ENCODE measurements at regions not wholly inside any gene's neighbourhood (a gene's known extent, or its start where the extent isn't known, plus 50 kb on each side); places are given as distances from the start of the nearest gene placed in this dataset.

DNA sequence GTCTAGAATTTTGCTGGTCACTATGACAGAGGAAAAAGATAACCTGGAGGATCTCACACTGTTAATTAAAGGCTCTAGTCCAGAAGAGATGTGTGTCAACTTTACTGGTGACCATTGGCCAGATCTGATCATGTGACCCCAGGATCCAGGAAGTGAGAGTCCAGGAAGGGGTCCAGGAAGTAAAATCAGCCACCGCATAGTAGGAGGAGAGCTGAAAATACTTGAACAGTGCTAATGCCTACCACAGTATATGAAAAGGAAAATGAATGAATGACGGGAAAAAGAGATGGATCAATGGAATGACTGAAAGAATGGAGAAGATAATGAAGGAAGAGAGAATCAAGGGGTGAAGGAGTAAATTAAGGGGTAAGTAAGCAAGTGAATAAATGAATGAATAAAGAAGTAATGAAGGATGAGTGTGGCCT is 415.3 kb downstream of the RPS24 start:
- ChIA-PET POLR2A (ENCODE audit: low non-redundant PET) (no interaction called here), CTCF (no interaction called here)
- no peak for DNase-seq (ENCODE audit: low spot score)
- no peaks in the 10 kb centered on the region for H3K9me3 ChIP-seq (ENCODE audit: low read depth, low read length, poor library complexity, severe bottlenecking)
- TF ChIP-seq EZH2 (IDR thresholded peaks at IDR 0.05; ENCODE audit: borderline replicate concordance, low read depth, low read length, poor library complexity, severe bottlenecking), result no peak
- TF ChIP-seq, protein P1, sequence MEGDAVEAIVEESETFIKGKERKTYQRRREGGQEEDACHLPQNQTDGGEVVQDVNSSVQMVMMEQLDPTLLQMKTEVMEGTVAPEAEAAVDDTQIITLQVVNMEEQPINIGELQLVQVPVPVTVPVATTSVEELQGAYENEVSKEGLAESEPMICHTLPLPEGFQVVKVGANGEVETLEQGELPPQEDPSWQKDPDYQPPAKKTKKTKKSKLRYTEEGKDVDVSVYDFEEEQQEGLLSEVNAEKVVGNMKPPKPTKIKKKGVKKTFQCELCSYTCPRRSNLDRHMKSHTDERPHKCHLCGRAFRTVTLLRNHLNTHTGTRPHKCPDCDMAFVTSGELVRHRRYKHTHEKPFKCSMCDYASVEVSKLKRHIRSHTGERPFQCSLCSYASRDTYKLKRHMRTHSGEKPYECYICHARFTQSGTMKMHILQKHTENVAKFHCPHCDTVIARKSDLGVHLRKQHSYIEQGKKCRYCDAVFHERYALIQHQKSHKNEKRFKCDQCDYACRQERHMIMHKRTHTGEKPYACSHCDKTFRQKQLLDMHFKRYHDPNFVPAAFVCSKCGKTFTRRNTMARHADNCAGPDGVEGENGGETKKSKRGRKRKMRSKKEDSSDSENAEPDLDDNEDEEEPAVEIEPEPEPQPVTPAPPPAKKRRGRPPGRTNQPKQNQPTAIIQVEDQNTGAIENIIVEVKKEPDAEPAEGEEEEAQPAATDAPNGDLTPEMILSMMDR (conservative IDR thresholded peaks at IDR 0.05; ENCODE audit: low read depth, low read length), result no peak
- H3K4me1 ChIP-seq (ENCODE audit: insufficient read depth, low read length, poor library complexity, severe bottlenecking), result peaks cover 14% of the 10 kb centered on the region
- H3K27me3 ChIP-seq (replicated peaks; ENCODE audit: insufficient read depth, low read depth, low read length, poor library complexity), result no peaks in the 10 kb centered on the region
- intact Hi-C loops (cut with micrococcal nuclease; ENCODE audit: unreplicated experiment), result no loop called here
- BruUV-seq (replicated peaks), result no TSS peak
- H3K27ac ChIP-seq (ENCODE audit: low read depth, low read length, poor library complexity, severe bottlenecking), result no peak overlapping the region
- no peaks in the 10 kb centered on the region for H3K36me3 ChIP-seq (ENCODE audit: insufficient read depth, low read length, poor library complexity, severe bottlenecking)
- no peak overlapping the region for H3K4me3 ChIP-seq (ENCODE audit: low read depth, low read length, poor library complexity, severe bottlenecking)

- intact Hi-C loops (cut with micrococcal nuclease; ENCODE audit: unreplicated experiment), result no loop called here
- ChIA-PET POLR2A (ENCODE audit: low non-redundant PET) (no interaction called here), CTCF (no interaction called here)
- DNase-seq (ENCODE audit: low spot score), result no peak
- H3K27ac ChIP-seq (ENCODE audit: low read depth, low read length, poor library complexity, severe bottlenecking), result no peak overlapping the region
- BruUV-seq (replicated peaks), result no TSS peak
- H3K36me3 ChIP-seq (ENCODE audit: insufficient read depth, low read length, poor library complexity, severe bottlenecking), result no peaks in the 10 kb centered on the region
- H3K4me3 ChIP-seq (ENCODE audit: low read depth, low read length, poor library complexity, severe bottlenecking), result no peak overlapping the region
- H3K4me1 ChIP-seq (ENCODE audit: insufficient read depth, low read length, poor library complexity, severe bottlenecking), result peaks cover 14% of the 10 kb centered on the region
- no peaks in the 10 kb centered on the region for H3K27me3 ChIP-seq (replicated peaks; ENCODE audit: insufficient read depth, low read depth, low read length, poor library complexity)
- TF ChIP-seq, protein P1 (conservative IDR thresholded peaks at IDR 0.05; ENCODE audit: low read depth, low read length), result no peak
- TF ChIP-seq EZH2 (IDR thresholded peaks at IDR 0.05; ENCODE audit: borderline replicate concordance, low read depth, low read length, poor library complexity, severe bottlenecking), result no peak
- H3K9me3 ChIP-seq (ENCODE audit: low read depth, low read length, poor library complexity, severe bottlenecking), result no peaks in the 10 kb centered on the region
These were observed 415.9 kb downstream of the RPS24 start for GRCh38 chr10:78449554-78449953.

DNA sequence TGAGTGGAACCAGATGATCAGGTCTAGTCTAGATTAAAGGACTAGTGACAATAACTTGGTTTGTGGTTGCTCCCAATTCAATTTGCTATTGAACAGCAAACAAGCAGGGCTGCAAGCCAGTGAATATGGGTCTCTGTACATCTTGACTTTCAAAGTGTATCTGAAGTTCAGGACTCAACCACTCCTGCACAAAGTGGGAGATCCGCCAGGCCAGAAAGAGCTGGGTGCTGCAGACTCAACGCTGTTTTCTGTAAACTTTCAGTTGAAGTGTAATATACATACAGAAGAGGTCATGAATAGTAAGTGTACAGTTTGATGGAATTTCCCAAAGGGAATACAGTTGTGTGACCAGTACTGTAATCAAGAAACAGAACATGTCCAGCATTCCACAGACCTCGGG is 416.6 kb downstream of the RPS24 start:
- POLR2A ChIA-PET (ENCODE audit: low non-redundant PET), result no interaction called here
- intact Hi-C loops (cut with micrococcal nuclease; ENCODE audit: unreplicated experiment), result no loop called here

More for the DNA sequence above, 416.6 kb downstream of the RPS24 start:
- Histone ChIP-seq H3K4me1 (ENCODE audit: insufficient read depth, low read length, poor library complexity, severe bottlenecking) (peaks cover 14% of the 10 kb centered on the region), H3K27ac (ENCODE audit: low read depth, low read length, poor library complexity, severe bottlenecking) (no peak overlapping the region), H3K4me3 (ENCODE audit: low read depth, low read length, poor library complexity, severe bottlenecking) (no peak overlapping the region), H3K36me3 (ENCODE audit: insufficient read depth, low read length, poor library complexity, severe bottlenecking) (no peaks in the 10 kb centered on the region), H3K9me3 (ENCODE audit: low read depth, low read length, poor library complexity, severe bottlenecking) (no peaks in the 10 kb centered on the region), H3K27me3 (replicated peaks; ENCODE audit: insufficient read depth, low read depth, low read length, poor library complexity) (no peaks in the 10 kb centered on the region)
- no peak for DNase-seq (ENCODE audit: low spot score)
- TF ChIP-seq EZH2 (IDR thresholded peaks at IDR 0.05; ENCODE audit: borderline replicate concordance, low read depth, low read length, poor library complexity, severe bottlenecking), result no peak
- TF ChIP-seq, protein P1 (conservative IDR thresholded peaks at IDR 0.05; ENCODE audit: low read depth, low read length), result no peak
- CTCF ChIA-PET, result no interaction called here
- no TSS peak for BruUV-seq (replicated peaks)
